RWPE2 (cell line): ENCODE measurements at regions not wholly inside any gene's neighbourhood (a gene's known extent, or its start where the extent isn't known, plus 50 kb on each side); places are given as distances from the start of the nearest gene placed in this dataset.

Experiments
- ATAC-seq: fragments of 200-7000 bp; cut with Tn5 transposase; 3 replicates; pipeline ENCODE4 v1.9.1; 2021; ENCODE audit warnings: low read depth
- DNase-seq: peaks from one replicate; pipeline ENCODE4 v3.0.0-alpha.2; 2020; ENCODE audit warnings: low spot score
- H3K27ac ChIP-seq: fragments of 450-650 bp; 2 replicates; pipeline ENCODE4 v1.5.1; 2017; ENCODE audit warnings: mild to moderate bottlenecking; ENCODE audit not compliant: poor library complexity, severe bottlenecking
- H3K27me3 ChIP-seq: fragments of 250-450 bp; sonication (Bioruptor Pico); 2 replicates; pipeline ENCODE4 v1.5.1; 2021; ENCODE audit warnings: mild to moderate bottlenecking, moderate library complexity; ENCODE audit not compliant: insufficient read depth, poor library complexity, severe bottlenecking
- H3K36me3 ChIP-seq: fragments of 250-450 bp; sonication (Bioruptor Pico); 2 replicates; pipeline ENCODE4 v1.5.1; 2020; ENCODE audit warnings: low read depth, mild to moderate bottlenecking, moderate library complexity
- H3K4me1 ChIP-seq: fragments of 250-450 bp; sonication (Bioruptor Pico); 2 replicates; pipeline ENCODE4 v1.5.1; 2021; ENCODE audit warnings: mild to moderate bottlenecking, moderate library complexity; ENCODE audit not compliant: insufficient read depth, poor library complexity, severe bottlenecking
- H3K4me3 ChIP-seq: fragments of 250-450 bp; sonication (Bioruptor Pico); 2 replicates; pipeline ENCODE4 v1.5.1; 2021; ENCODE audit warnings: mild to moderate bottlenecking, moderate library complexity; ENCODE audit not compliant: severe bottlenecking
- H3K9me3 ChIP-seq: fragments of 250-450 bp; sonication (Bioruptor Pico); 2 replicates; pipeline ENCODE4 v1.5.1; 2021; ENCODE audit warnings: mild to moderate bottlenecking, moderate library complexity; ENCODE audit not compliant: severe bottlenecking
- TF ChIP-seq, protein P1 (sequence below): fragments of 450-650 bp; IDR thresholded peaks from one replicate; pipeline ENCODE4 v1.5.1; 2017; ENCODE audit warnings: mild to moderate bottlenecking, moderate library complexity; ENCODE audit not compliant: poor library complexity, severe bottlenecking

DNA sequence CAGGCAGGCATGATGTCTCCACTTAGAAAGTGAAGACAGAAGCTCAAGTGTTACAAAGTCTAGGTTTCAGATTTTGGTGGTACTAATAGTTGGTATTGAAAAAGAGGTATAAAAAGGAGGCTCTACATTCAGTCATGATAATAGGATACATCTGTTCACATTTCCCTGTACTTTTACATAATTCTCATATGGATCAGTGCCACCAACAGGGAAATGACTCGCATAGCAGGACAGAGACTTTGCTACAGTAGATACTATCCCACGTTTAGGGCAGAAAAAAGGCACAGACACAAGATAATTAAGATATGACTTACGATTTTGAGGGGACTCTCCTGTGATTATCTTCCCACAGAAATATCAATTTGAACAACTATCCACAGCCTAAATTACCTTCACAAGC is 1062.9 kb upstream of the EPHA6 start:
- Histone ChIP-seq H3K4me3 (no peak overlapping the region), H3K4me1 (no peaks in the 10 kb centered on the region), H3K27me3 (no peaks in the 10 kb centered on the region), H3K36me3 (no peaks in the 10 kb centered on the region), H3K9me3 (no peaks in the 10 kb centered on the region), H3K27ac (no peak overlapping the region)
- DNase-seq (no peak), ATAC-seq (no peak)
- TF ChIP-seq, protein P1, sequence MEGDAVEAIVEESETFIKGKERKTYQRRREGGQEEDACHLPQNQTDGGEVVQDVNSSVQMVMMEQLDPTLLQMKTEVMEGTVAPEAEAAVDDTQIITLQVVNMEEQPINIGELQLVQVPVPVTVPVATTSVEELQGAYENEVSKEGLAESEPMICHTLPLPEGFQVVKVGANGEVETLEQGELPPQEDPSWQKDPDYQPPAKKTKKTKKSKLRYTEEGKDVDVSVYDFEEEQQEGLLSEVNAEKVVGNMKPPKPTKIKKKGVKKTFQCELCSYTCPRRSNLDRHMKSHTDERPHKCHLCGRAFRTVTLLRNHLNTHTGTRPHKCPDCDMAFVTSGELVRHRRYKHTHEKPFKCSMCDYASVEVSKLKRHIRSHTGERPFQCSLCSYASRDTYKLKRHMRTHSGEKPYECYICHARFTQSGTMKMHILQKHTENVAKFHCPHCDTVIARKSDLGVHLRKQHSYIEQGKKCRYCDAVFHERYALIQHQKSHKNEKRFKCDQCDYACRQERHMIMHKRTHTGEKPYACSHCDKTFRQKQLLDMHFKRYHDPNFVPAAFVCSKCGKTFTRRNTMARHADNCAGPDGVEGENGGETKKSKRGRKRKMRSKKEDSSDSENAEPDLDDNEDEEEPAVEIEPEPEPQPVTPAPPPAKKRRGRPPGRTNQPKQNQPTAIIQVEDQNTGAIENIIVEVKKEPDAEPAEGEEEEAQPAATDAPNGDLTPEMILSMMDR = no peak

DNA sequence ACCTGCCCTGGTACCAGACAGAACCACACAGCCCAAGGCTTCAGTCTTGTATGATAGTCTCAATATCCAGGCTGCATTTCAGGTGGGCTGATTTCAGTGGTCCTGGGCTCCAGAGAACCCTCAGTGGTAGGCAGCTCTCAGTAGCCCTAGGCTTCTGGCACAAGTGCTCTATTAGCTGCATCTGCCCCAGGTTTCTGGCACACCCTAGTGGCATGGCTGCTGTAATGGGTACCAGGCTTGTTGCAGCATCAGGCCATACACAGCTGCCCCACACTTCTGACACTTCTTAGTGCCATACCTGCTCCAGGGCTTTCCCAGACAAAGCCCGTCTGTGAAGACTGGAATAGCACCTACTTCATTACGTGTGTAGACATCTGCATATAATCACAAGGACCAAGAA is 1062.2 kb upstream of the EPHA6 start:
- DNase-seq = no peak
- TF ChIP-seq, protein P1 = no peak

DNA sequence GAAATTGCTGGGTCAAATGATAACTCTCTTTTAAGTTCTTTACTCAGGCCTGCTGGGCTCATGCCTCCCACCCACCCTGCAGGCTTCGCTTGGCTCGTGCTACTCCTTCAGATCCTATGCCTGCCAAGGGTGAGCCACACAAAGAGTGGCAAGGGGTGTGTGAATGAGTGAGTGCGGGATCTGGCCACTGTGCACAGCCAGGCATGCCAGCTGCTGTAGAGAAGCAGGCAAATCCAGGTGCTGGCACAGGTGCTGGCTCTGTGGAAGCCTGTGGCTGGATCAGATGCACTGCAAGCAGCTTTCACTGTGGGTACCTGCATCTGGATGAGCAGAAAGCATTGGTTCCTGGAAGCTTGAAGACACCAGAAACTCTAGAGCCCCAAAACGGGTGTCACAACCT is 1055.7 kb upstream of the EPHA6 start:
- DNase-seq = no peak
- Histone ChIP-seq H3K9me3 (no peaks in the 10 kb centered on the region), H3K27me3 (no peaks in the 10 kb centered on the region), H3K4me3 (no peak overlapping the region), H3K4me1 (no peaks in the 10 kb centered on the region), H3K36me3 (no peaks in the 10 kb centered on the region), H3K27ac (no peak overlapping the region)
- TF ChIP-seq, protein P1 = no peak
- no peak for ATAC-seq

More for the DNA sequence above, 1062.2 kb upstream of the EPHA6 start:
- H3K4me1 ChIP-seq = no peaks in the 10 kb centered on the region
- no peak overlapping the region for H3K4me3 ChIP-seq
- no peaks in the 10 kb centered on the region for H3K9me3 ChIP-seq
- ATAC-seq = no peak
- H3K36me3 ChIP-seq = no peaks in the 10 kb centered on the region
- H3K27me3 ChIP-seq = no peaks in the 10 kb centered on the region
- no peak overlapping the region for H3K27ac ChIP-seq

DNA sequence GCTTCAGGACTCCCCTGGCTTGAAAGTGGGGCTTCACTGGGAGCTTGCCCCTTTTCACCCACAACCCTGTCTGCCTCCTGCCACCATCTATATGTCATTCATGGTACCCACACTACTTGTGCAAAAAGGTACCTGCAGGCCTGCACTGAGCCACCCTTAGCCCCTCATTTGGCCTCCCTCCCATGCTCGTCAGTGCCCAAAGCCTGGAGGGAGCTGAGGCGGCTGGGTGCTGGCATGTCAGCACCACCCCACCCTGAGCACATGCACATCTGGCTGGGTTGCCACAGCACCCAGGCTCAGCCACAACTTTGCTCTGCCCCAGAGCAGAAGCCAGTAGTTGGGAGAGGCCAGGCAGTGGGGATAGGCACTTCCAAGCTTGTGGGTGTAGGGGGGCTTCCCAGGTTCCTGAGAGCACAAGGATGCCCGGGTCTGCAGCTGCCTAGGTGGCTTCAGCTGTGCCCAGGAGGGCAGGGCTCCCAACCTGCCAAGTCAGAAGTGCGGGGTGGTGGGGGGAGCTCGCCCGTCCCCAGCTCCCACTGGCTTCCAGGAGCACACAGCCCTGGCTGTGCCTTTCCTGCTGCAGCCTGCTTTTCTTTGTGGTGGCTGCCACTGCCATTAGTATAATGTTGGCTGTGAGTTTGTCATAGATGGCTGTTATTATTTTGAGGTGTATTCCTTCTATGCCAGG is 1054.6 kb upstream of the EPHA6 start:
- Histone ChIP-seq H3K27me3 (no peaks in the 10 kb centered on the region), H3K4me1 (no peaks in the 10 kb centered on the region), H3K36me3 (no peaks in the 10 kb centered on the region), H3K27ac (no peak overlapping the region), H3K9me3 (no peaks in the 10 kb centered on the region), H3K4me3 (no peak overlapping the region)
- DNase-seq = no peak
- ATAC-seq = no peak
- TF ChIP-seq, protein P1 = no peak

DNA sequence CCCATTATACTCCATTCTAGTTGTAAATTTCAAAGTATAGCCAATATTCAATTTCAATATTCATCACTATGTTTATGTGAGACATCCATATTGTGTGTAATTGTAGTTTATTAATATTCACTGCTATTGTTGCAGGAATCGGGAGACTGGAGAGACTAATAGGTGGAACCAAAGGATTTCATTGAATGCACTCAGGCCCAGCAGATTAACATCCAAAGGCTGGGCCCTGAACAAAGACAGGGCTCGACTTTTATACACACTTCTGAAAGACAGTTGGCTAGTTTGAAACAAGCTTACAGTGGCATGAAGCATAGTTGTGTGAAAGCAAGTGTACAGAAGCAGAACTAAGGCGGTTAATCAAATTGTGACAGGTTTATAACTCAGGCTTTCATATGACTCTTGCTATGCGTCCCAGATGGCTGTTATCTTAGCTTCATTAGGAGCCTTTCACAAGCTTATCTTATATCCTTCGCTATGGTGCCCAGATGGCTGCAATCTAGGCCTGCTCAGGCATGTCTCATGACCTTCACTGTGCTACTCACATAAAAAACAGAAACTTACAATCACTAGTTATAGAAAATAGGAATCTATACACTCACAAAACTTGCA is 1038.8 kb upstream of the EPHA6 start:
- TF ChIP-seq, protein P1 = no peak
- no peak overlapping the region for H3K4me3 ChIP-seq
- H3K27me3 ChIP-seq = no peaks in the 10 kb centered on the region
- DNase-seq = no peak
- H3K36me3 ChIP-seq = no peaks in the 10 kb centered on the region
- no peaks in the 10 kb centered on the region for H3K9me3 ChIP-seq
- no peaks in the 10 kb centered on the region for H3K4me1 ChIP-seq
- ATAC-seq = no peak
- no peak overlapping the region for H3K27ac ChIP-seq
